ENCODE measurements at regions not wholly inside any gene's neighbourhood (a gene's known extent, or its start where the extent isn't known, plus 50 kb on each side); places are given as distances from the start of the nearest gene placed in this dataset.

DNA sequence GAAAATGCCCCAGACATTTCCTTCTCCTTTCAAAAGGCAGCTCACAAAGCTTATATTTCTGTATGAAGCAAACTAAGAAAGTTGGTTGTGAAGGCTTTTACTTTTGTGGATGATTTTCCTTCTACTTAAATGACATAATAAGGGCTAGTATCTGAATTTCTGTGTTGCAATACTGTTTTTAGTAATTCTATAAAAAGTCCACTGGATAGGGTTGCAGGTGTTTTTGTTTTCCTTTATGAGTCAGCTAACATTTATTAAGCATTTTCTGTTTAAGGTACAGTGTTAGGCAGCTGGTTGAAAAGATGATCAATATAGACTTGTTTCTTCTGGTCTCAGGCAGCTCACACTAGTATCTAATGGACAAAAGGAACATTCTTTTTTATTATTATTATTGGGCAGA is 722.2 kb downstream of the RWDD3 start:
- Mint-ChIP-seq H3K36me3 (no peaks in the 10 kb centered on the region), H3K9me3 (peaks cover 8 to 16% of the 10 kb centered on the region in 2 donors), H3K27ac (no peak overlapping the region)
- no peak for ATAC-seq
- DNase-seq (ENCODE audit: low spot score in 2 of 2): no peak

- DNase-seq (ENCODE audit: low spot score in 2 of 2) (no peak), ATAC-seq (no peak)
- Mint-ChIP-seq H3K36me3 (no peaks in the 10 kb centered on the region), H3K9me3 (peaks cover 8 to 23% of the 10 kb centered on the region in 2 donors), H3K27ac (no peak overlapping the region)
Measured at GRCh38 chr1:95957748-95958147, 723.7 kb downstream of the RWDD3 start.

GRCh38 chr1:95966866-95967265 is 732.9 kb downstream of the RWDD3 start:
- H3K36me3 Mint-ChIP-seq: peaks cover 0 to 5% of the 10 kb centered on the region in 2 donors
- H3K27ac Mint-ChIP-seq: no peak overlapping the region
- no peak for ATAC-seq

DNA sequence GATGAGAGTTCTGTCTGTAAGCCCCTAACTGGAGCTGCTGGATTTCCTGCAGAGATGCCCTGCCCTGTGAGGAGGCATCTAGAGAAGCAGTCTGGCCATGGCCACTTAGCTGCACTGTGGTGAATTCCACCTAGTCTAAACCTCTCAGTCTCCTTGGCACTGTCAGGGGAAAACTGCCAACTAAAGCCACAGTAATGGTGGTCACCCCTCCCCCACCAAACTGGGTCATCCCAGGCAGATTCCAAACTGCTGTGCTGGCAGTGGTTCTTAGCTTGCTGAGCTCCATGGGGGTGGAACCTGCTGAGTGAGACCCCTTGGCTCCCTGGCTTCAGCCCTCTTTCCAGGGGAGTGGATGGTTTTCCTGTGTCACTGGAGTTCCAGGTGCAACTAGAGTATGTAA is 740.6 kb downstream of the RWDD3 start:
- ATAC-seq (no peak), DNase-seq (ENCODE audit: low spot score in 2 of 2) (no peak)
- Mint-ChIP-seq H3K36me3 (peaks cover 0 to under 1% of the 10 kb centered on the region in 2 donors), H3K27ac (no peak overlapping the region), H3K9me3 (peaks cover 29 to 30% of the 10 kb centered on the region in 2 donors)

More at GRCh38 chr1:95966866-95967265, 732.9 kb downstream of the RWDD3 start:
- peaks cover 22 to 26% of the 10 kb centered on the region in 2 donors for H3K9me3 Mint-ChIP-seq
- no peak for DNase-seq (ENCODE audit: low spot score in 2 of 2)

DNA sequence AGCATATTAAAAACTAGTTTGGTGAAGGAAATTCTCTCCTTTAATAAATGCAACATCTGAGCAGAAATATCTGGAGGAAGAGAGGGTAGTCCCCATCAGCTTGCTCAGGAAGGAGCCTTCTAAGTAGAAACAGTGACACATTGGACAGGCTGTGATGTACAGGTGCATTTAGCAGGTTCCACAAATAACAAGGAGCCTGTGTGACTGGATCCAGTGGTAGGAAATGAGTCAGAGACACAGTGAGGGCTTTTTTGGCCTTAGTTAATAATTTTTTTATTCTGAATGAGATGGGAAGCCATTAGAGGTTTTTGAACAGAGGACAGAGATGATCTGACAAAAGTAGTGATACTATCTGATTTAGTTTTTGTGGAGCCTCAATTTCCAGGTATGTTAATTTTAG is 738.9 kb upstream of the PTBP2 start:
- Mint-ChIP-seq H3K9me3 (peaks cover 6 to 9% of the 10 kb centered on the region in 2 donors), H3K27ac (no peak overlapping the region), H3K36me3 (peaks cover 0 to 6% of the 10 kb centered on the region in 2 donors)
- no peak for ATAC-seq
- DNase-seq (ENCODE audit: low spot score in 2 of 2): no peak

DNA sequence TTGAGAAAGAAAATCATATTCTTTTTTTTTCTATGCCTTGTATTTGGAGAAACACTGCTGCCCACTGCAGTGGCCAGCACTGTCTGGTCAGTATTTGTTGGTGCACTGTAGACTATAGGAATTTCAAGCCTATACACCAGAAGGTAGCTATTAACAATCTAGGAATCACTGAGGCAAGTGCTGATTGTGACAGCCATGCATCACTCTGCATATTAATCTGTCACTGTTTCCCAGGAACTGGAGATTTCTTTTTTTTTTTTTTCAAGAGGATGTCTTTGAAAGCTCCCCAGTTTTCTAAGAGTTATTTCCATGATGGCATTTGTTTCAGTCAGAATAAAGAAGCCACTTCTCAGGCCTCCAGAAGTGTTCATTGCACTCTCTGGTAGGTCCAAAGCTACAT is 737.8 kb upstream of the PTBP2 start:
- Mint-ChIP-seq H3K36me3 (peaks cover 0 to 6% of the 10 kb centered on the region in 2 donors), H3K27ac (no peak overlapping the region), H3K9me3 (peaks cover 6 to 9% of the 10 kb centered on the region in 2 donors)
- ATAC-seq (no peak), DNase-seq (ENCODE audit: low spot score in 2 of 2) (no peak)

GRCh38 chr1:95984798-95985374 is 736.7 kb upstream of the PTBP2 start:
- peaks cover 6 to 9% of the 10 kb centered on the region in 2 donors for H3K9me3 Mint-ChIP-seq
- H3K36me3 Mint-ChIP-seq: peaks cover 0 to 6% of the 10 kb centered on the region in 2 donors
- no peak for DNase-seq (ENCODE audit: low spot score in 2 of 2)
- H3K27ac Mint-ChIP-seq: no peak overlapping the region
- ATAC-seq: no peak

DNA sequence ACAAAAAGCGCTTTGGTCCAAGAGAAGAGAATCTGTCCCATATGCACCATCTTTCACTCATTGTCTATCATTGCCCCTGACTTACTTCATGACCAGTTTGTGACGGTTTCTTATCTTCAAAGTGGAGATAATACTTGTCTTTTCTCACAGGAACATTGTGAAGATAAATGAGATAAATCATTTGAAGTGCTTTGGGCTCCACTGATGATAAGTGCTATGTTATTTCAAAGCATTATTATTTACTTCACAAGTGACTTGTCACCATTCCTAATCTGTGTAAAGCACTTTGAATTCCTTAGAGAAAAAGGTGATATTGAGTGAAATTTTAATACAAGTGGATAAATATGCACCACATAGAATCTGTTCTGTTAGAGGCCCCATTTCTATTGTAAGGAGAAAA is 731.6 kb upstream of the PTBP2 start:
- Mint-ChIP-seq H3K27ac (no peak overlapping the region), H3K36me3 (peaks cover 0 to 6% of the 10 kb centered on the region in 2 donors), H3K9me3 (peaks cover 10 to 11% of the 10 kb centered on the region in 2 donors)
- ATAC-seq: no peak
- DNase-seq (ENCODE audit: low spot score in 2 of 2): no peak

- DNase-seq (ENCODE audit: low spot score in 2 of 2): no peak
- no peak overlapping the region for H3K27ac Mint-ChIP-seq
- no peak for ATAC-seq
- peaks cover 4 to 10% of the 10 kb centered on the region in 2 donors for H3K9me3 Mint-ChIP-seq
- H3K36me3 Mint-ChIP-seq: peaks cover 0 to 2% of the 10 kb centered on the region in 2 donors
Measured at GRCh38 chr1:95991787-95992520, 729.6 kb upstream of the PTBP2 start.

GRCh38 chr1:95994643-95995042 is 726.9 kb upstream of the PTBP2 start:
- ATAC-seq: no peak

DNA sequence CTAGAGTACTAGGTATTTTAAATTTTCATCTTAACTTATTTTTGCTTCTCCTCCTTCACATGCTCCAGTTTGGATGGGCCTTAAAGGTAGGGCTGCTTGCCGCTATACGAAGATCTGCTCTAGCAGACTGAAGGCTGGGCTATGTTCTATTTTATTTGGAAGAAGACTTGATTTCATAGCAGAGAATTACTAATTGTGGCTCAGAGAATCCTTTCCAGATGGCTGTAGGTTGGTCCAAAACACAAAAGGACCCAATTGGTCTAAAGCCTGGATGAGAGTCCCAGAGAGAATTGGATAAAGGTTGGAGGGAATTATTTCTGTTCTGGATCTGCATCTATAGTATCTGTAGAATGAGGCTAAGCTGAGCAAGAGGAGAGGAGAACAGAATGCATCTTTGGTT is 719.4 kb upstream of the PTBP2 start:
- Mint-ChIP-seq H3K36me3 (no peaks in the 10 kb centered on the region), H3K9me3 (peaks cover 0 to 13% of the 10 kb centered on the region in 2 donors), H3K27ac (no peak overlapping the region)
- DNase-seq (ENCODE audit: low spot score in 2 of 2) (no peak), ATAC-seq (no peak)

More at GRCh38 chr1:95994643-95995042, 726.9 kb upstream of the PTBP2 start:
- no peak for DNase-seq (ENCODE audit: low spot score in 2 of 2)
- Mint-ChIP-seq H3K36me3 (no peaks in the 10 kb centered on the region), H3K9me3 (peaks cover 3 to 9% of the 10 kb centered on the region in 2 donors), H3K27ac (no peak overlapping the region)

GRCh38 chr1:96002969-96003964 is 718.3 kb upstream of the PTBP2 start:
- Mint-ChIP-seq H3K27ac (no peak overlapping the region), H3K9me3 (peaks cover 0 to 13% of the 10 kb centered on the region in 2 donors), H3K36me3 (no peaks in the 10 kb centered on the region)
- ATAC-seq (no peak), DNase-seq (ENCODE audit: low spot score in 2 of 2) (no peak)

DNA sequence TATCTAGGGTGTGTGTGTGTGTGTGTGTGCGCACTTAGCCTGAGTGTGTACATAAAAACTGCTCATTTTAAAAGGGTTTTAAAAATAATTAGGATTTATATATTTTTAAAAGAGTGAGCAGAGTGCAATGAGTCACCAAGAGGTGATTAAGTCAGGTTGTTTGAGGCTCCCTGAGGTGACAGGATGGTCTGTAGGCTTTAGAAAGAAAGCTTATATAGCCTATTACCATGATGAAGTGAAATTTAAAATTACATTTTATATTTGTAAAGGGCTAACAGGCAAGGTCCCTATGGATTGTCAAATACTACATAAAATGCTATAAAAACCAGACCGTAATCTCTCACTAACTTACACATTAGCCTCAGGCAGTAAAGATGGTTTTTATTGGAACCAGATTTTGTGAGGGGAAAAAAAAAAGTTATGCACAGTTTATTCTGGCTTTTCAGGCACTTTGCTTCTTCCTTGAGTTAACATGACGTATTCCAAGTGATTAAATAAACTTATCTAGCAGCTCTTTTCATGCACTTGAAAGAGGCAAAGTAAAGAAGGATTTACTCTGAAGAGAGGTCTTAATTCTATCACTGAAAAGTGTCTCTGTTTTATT is 711.7 kb upstream of the PTBP2 start:
- ATAC-seq (no peak), DNase-seq (ENCODE audit: low spot score in 2 of 2) (no peak)
- Mint-ChIP-seq H3K9me3 (peaks cover 13 to 15% of the 10 kb centered on the region in 2 donors), H3K36me3 (no peaks in the 10 kb centered on the region), H3K27ac (no peak overlapping the region)

- Mint-ChIP-seq H3K36me3 (no peaks in the 10 kb centered on the region), H3K9me3 (peaks cover 13 to 14% of the 10 kb centered on the region in 2 donors), H3K27ac (no peak overlapping the region)
- DNase-seq (ENCODE audit: low spot score in 2 of 2) (no peak), ATAC-seq (no peak)
Measured at GRCh38 chr1:96011606-96012005, 710.0 kb upstream of the PTBP2 start.

- H3K36me3 Mint-ChIP-seq: no peaks in the 10 kb centered on the region
- peaks cover 11 to 14% of the 10 kb centered on the region in 2 donors for H3K9me3 Mint-ChIP-seq
- no peak overlapping the region for H3K27ac Mint-ChIP-seq
- DNase-seq (ENCODE audit: low spot score in 2 of 2): no peak
- no peak for ATAC-seq
Measured at GRCh38 chr1:96016219-96016618, 705.4 kb upstream of the PTBP2 start.

GRCh38 chr1:96020378-96020777 is 701.2 kb upstream of the PTBP2 start:
- no peak for DNase-seq (ENCODE audit: low spot score in 2 of 2)
- no peak overlapping the region for H3K27ac Mint-ChIP-seq
- H3K9me3 Mint-ChIP-seq: peaks cover 4 to 6% of the 10 kb centered on the region in 2 donors
- ATAC-seq: no peak
- no peaks in the 10 kb centered on the region for H3K36me3 Mint-ChIP-seq

Measured in activated naive CD4-positive, alpha-beta T cell treated with anti-CD3 and anti-CD28 coated beads, Interleukin-2, amount 50 U/mL, for 72 hours (primary cell).